ENCODE measurements at regions not wholly inside any gene's neighbourhood (a gene's known extent, or its start where the extent isn't known, plus 50 kb on each side); places are given as distances from the start of the nearest gene placed in this dataset.

- no peak for DNase-seq
These were observed 432.5 kb downstream of the GADD45G start for GRCh38 chr9:90037146-90037797.

DNA sequence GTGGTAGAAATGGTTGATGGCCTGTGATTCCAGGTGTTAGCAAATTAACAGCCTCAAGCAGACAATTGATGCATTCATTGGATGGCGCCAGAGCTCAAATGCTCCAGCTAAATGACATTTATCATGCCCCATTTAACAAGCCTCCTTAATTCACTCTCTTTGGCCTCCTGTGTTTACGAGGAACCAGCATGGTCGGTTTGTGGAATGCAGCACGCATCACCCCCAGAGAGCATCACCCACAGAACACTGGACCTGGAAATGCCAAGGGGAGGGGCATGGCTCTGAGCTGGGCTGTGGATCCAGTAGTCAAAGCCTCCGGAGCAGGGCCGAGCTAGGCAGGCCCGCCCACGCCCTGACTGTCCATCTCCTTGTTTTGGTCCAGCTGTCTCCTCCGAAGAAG lies 434.0 kb downstream of the GADD45G start:
- no peak for DNase-seq

GRCh38 chr9:90044263-90044662 lies 439.5 kb downstream of the GADD45G start:
- peak; percentile 15 for DNase-seq

- DNase-seq, result peak; percentile 49
These were observed 439.9 kb downstream of the GADD45G start for GRCh38 chr9:90044710-90045151.

GRCh38 chr9:90046317-90046861 lies 441.6 kb downstream of the GADD45G start:
- no peak for DNase-seq

DNA sequence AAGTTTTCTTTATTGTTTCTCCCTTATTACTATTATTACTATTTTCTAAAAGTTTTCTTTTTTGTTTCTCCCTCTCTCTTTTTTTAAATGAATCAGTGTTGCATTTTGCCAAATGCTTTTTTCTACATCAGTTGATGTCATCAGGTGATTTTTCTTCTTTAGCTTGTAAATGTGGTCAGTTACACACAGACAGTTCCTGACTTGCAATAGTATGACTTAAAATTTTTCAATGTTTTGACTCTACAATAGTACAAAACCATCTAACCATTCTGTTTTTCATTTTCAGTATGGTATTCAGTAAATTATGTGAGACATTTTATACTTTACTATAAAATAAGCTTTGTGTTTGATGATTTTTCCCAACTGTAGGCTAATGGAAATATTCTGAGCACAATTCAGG lies 443.0 kb downstream of the GADD45G start:
- no peak for DNase-seq

- DNase-seq, result no peak
These were observed 447.6 kb downstream of the GADD45G start for GRCh38 chr9:90052366-90052765.

DNA sequence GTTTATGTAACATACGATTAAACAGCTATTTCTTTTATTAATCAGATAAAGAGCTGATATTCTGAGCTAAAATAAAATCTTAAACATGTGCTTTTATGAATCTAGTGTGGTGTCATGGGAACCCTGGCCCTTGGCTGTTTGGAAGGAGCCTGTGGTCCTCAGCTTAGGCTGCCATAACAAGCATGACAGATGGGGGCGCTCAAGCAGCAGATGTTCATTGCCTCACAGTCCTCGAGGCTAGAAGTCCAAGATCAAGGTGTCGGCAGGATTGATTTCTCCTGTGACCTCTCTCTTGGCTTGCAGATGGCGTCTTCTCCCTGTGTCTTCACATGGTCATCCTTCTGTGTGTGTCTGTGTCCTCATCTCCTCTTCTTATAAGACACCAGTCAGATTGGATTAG lies 448.2 kb downstream of the GADD45G start:
- peak; percentile 9 for DNase-seq

- no peak for DNase-seq
These were observed 450.0 kb downstream of the GADD45G start for GRCh38 chr9:90054810-90055209.

DNA sequence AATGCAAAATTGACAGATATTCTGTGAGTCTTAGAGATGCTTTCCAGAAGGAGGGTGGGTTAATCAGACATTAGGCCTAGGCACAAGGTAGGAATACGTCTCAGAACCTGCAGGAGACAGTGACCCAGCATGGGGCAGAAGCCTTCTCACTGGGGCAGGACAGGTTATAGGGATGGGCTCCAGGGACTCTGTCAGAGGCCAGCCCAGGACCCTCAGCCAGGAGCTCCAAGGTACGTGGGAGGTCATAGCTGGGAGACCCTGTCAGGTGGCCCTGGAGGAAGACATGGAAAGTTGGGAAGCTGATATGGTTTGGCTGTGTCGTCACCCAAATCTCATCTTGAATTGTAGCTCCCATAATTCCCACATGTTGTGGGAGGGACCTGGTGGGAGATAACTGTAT lies 450.4 kb downstream of the GADD45G start:
- no peak for DNase-seq

DNA sequence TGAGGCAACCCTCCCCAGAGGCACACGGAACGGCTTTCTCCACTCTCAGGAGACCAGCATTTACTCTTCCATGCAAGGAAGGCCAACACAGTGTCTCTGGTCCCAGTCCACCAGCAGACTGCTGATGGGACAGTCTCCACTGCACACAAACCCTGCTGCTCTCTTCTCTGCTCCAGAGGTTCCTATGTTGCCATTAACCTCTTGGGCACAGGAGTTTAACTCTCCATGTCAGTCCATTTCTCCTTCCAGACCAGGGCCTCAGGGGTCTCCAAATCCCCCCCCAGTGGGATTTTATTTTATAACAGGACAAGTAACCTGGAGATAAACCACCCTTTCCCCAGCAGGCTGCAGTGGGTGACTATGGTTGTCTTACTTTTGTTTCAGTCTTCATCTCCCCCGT lies 452.5 kb downstream of the GADD45G start:
- DNase-seq, result no peak

GRCh38 chr9:90058182-90058763 lies 453.5 kb downstream of the GADD45G start:
- no peak for DNase-seq

- no peak for DNase-seq
These were observed 454.6 kb downstream of the GADD45G start for GRCh38 chr9:90059436-90059835.

DNA sequence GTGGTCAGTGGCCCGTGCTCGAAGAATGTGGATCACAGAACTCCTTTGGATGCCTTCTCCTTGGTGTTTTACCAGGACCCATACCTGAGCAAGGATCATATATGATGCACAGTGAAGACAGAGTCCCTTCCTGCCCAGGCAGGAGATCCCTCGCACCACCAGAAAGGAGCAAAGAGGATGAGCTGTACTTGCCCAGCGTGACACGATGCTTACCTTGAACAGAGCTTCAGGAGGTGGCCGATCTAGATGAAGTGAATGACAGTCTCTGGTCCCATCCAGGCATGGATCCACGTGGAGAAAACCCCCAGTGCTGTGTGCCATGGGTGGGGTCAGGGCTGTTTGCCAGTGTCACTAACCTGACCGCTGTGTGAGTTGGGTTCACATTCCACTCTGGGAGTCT lies 455.4 kb downstream of the GADD45G start:
- DNase-seq, result no peak

DNA sequence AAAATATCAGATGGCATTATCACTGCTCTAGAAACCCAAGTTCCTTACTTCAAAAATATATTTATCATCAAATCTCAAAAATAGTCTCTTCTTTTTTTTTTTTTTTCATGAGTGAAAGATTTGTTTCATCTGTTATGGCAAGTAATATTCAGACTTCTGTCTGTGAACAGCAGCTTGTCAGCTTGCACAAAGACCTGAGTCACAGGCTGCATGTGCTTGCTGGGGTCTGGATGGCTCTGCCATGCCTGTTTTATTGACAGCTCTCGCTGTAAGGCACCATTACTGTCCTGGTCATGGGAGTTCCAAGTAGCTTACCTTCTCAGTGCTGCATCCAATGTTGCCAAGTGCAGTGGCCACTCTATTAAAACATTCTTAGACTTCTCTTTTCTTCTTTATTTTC lies 456.4 kb downstream of the GADD45G start:
- DNase-seq, result no peak

- no peak for DNase-seq
These were observed 458.2 kb downstream of the GADD45G start for GRCh38 chr9:90062982-90063381.

- DNase-seq, result no peak
These were observed 459.4 kb downstream of the GADD45G start for GRCh38 chr9:90064248-90064647.

GRCh38 chr9:90064971-90065370 lies 460.2 kb downstream of the GADD45G start:
- no peak for DNase-seq

DNA sequence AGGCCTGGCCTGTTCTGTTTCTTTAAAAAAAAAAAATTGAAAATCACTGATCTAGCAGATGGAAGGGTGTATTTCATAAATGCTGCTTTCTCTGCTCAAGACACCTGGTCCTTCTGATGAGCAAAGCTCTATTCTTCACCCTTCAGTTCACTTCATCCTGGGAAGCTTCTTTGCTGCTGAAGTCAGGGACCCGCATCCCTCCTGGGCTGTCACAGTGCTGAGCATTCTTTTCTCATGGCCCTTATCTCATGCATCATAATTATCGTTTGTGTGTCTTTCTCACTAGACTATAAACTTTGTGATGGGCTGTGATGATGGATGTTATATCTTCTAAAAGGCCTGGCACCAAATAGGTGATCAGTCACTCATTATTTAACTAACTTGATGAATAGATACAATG lies 461.0 kb downstream of the GADD45G start:
- DNase-seq, result no peak

DNA sequence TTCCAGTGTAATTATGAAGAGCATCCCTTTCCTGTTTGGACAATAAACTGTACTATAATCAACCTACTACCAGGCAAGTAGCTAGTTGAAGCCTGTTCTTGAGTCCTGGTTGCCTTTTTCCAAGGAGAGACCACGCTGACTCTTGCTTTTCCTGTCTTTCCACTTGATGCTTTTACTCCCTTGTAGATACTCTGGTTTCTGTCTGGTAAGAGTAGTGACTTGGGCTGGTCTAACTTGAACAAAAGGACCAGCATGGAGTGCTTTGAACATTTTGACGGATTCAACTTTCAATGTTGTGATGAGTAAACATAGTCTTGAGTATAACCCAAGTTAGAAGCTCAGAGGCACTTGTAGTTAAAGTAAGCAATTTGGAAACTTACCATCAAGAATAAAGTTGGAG lies 464.3 kb downstream of the GADD45G start:
- DNase-seq, result no peak

GRCh38 chr9:90070056-90070455 lies 465.2 kb downstream of the GADD45G start:
- DNase-seq, result no peak

GRCh38 chr9:90070469-90070868 lies 465.7 kb downstream of the GADD45G start:
- DNase-seq, result no peak

- no peak for DNase-seq
These were observed 466.3 kb downstream of the GADD45G start for GRCh38 chr9:90070931-90071660.
